ENCODE measurements at regions not wholly inside any gene's neighbourhood (a gene's known extent, or its start where the extent isn't known, plus 50 kb on each side); places are given as distances from the start of the nearest gene placed in this dataset.

DNA sequence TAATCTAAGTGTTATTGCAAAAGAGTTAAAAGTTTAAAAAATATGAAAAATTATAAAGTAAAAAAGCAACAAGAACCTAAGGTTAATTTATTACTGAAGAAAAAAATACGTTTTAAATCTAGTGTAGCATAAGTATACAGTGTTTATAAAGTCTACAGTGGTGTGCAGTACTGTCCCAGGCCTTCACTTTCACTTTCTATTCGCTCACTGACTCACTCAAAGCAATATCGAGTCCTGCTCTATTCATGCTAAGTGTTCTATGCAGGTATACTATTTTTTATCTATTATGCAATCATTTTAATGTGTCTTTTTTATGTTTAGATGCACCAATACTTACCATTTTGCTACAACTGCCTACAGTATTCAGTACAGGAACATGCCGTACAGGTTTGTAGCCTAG, 113.0 kb downstream of the MANEA start:
- H2AFZ ChIP-seq (ENCODE audit: control insufficient read depth, low read depth, low read length), result no peak overlapping the region

More for the DNA sequence above, 113.0 kb downstream of the MANEA start:
- CTCF ChIA-PET, result no interaction called here
- 11% methylated on average over 4 of the region's 4 CpGs for WGBS (ENCODE audit: insufficient coverage, insufficient replicate concordance, low lambda C conversion rate, missing lambda C conversion rate)
- Histone ChIP-seq H3K27me3 (replicated peaks in 1 of 2; ENCODE audit: control insufficient read depth in 2 of 2, insufficient read depth in 2 of 2, low read length in 1 of 2) (no peaks in the 10 kb centered on the region; a peak in 1 of 4 replicates), H3K79me2 (ENCODE audit: control insufficient read depth, insufficient read depth, low read length) (no peaks in the 10 kb centered on the region), H3K4me3 (no peak overlapping the region), H3K36me3 (ENCODE audit: control insufficient read depth in 2 of 2, insufficient read depth in 2 of 2, low read length in 1 of 2) (no peaks in the 10 kb centered on the region), H4K20me1 (ENCODE audit: control insufficient read depth, insufficient read depth) (no peaks in the 10 kb centered on the region), H3K9ac (ENCODE audit: control insufficient read depth, insufficient read depth, low read length) (no peak overlapping the region), H3K4me2 (ENCODE audit: control insufficient read depth, insufficient read depth) (no peak overlapping the region), H3K4me1 (ENCODE audit: control insufficient read depth, insufficient read depth, low read length) (no peaks in the 10 kb centered on the region), H3K27ac (ENCODE audit: control insufficient read depth, insufficient read depth) (no peak overlapping the region), H3K9me3 (replicated peaks; ENCODE audit: control insufficient read depth, insufficient read depth, low read length) (no peaks in the 10 kb centered on the region)
- TF ChIP-seq RUNX3 (IDR thresholded peaks at IDR 0.05; ENCODE audit: low read length), result no peak
- TF ChIP-seq, protein P1, sequence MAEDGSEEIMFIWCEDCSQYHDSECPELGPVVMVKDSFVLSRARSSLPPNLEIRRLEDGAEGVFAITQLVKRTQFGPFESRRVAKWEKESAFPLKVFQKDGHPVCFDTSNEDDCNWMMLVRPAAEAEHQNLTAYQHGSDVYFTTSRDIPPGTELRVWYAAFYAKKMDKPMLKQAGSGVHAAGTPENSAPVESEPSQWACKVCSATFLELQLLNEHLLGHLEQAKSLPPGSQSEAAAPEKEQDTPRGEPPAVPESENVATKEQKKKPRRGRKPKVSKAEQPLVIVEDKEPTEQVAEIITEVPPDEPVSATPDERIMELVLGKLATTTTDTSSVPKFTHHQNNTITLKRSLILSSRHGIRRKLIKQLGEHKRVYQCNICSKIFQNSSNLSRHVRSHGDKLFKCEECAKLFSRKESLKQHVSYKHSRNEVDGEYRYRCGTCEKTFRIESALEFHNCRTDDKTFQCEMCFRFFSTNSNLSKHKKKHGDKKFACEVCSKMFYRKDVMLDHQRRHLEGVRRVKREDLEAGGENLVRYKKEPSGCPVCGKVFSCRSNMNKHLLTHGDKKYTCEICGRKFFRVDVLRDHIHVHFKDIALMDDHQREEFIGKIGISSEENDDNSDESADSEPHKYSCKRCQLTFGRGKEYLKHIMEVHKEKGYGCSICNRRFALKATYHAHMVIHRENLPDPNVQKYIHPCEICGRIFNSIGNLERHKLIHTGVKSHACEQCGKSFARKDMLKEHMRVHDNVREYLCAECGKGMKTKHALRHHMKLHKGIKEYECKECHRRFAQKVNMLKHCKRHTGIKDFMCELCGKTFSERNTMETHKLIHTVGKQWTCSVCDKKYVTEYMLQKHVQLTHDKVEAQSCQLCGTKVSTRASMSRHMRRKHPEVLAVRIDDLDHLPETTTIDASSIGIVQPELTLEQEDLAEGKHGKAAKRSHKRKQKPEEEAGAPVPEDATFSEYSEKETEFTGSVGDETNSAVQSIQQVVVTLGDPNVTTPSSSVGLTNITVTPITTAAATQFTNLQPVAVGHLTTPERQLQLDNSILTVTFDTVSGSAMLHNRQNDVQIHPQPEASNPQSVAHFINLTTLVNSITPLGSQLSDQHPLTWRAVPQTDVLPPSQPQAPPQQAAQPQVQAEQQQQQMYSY (CRISPR knock-in tag; IDR thresholded peaks at IDR 0.05), result no peak
- no peak for TF ChIP-seq STAT3 (IDR thresholded peaks at IDR 0.05; ENCODE audit: low read depth, low read length)
- TF ChIP-seq POLR2AphosphoS2 (IDR thresholded peaks at IDR 0.05; ENCODE audit: low read depth, low read length), result no peak
- no peak for TF ChIP-seq EZH2 (IDR thresholded peaks at IDR 0.05; ENCODE audit: borderline replicate concordance, control insufficient read depth, low read depth, low read length)
- TF ChIP-seq MYB (IDR thresholded peaks at IDR 0.05; ENCODE audit: borderline replicate concordance, low read depth, low read length), result no peak
- TF ChIP-seq SUZ12 (IDR thresholded peaks at IDR 0.05; ENCODE audit: unreplicated experiment), result no peak
- no peak for TF ChIP-seq SREBF2 (IDR thresholded peaks at IDR 0.05; ENCODE audit: low read length)
- ATAC-seq (peak; percentile 94), DNase-seq (ENCODE audit: low read depth, low spot score) (no peak), FAIRE-seq (peak; percentile 52)
- intact Hi-C loops (cut with micrococcal nuclease; ENCODE audit: unreplicated experiment) (no loop called here), in situ Hi-C loops (cut with MboI) (no loop called here)
- RAD21 ChIA-PET (ENCODE audit: unreplicated experiment), result no interaction called here
- POLR2A ChIA-PET, result no interaction called here
- no TSS peak for BruUV-seq (replicated peaks)
- SMC1A ChIA-PET (ENCODE audit: uncharacterized antibody, unreplicated experiment), result no interaction called here

Data from GM12878 (cell line).